ENCODE measurements at regions not wholly inside any gene's neighbourhood (a gene's known extent, or its start where the extent isn't known, plus 50 kb on each side); places are given as distances from the start of the nearest gene placed in this dataset.

- H2AFZ ChIP-seq (ENCODE audit: low read depth, low read length): no peak overlapping the region
- FAIRE-seq (no peak), DNase-seq (ENCODE audit: low read depth, low spot score) (no peak)
- no peak overlapping the region for H3K4me2 ChIP-seq (ENCODE audit: insufficient read depth, low read length)
- POLR2A ChIA-PET: no interaction called here
- H4K20me1 ChIP-seq (replicated peaks; ENCODE audit: control insufficient read depth, extremely low read depth, insufficient read depth, low read length): no peaks in the 10 kb centered on the region
- dilution Hi-C loops (cut with MboI; ENCODE audit: extremely low pct_ligation_motif_present, low sequenced_read_pairs): no loop called here
- TF ChIP-seq POLR2AphosphoS5 (IDR thresholded peaks at IDR 0.05; ENCODE audit: insufficient read depth, low read depth, low read length) (no peak), MYC (IDR thresholded peaks at IDR 0.05; ENCODE audit: low read depth, low read length) (no peak), FOS (IDR thresholded peaks at IDR 0.05; ENCODE audit: borderline replicate concordance, insufficient read depth, low read length) (no peak), GATA2 (IDR thresholded peaks at IDR 0.05; ENCODE audit: insufficient read depth, insufficient read length, low read depth, low read length) (no peak)
- peaks cover 0 to 10% of the 10 kb centered on the region in 2 experiments for H3K27me3 ChIP-seq (ENCODE audit: control insufficient read depth in 2 of 2, insufficient read depth in 2 of 2, low read length in 2 of 2)
- H3K79me2 ChIP-seq (ENCODE audit: control insufficient read depth, insufficient read depth, low read length): no peaks in the 10 kb centered on the region
- no peaks in the 10 kb centered on the region for H3K9me1 ChIP-seq (replicated peaks; ENCODE audit: control insufficient read depth, extremely low read depth, insufficient read depth, low read length)
- BruUV-seq (replicated peaks): no TSS peak
- no peaks in the 10 kb centered on the region for H3K4me1 ChIP-seq (ENCODE audit: control insufficient read depth, extremely low read depth, insufficient read depth, low read length)
- intact Hi-C loops (cut with micrococcal nuclease): no loop called here
- no peak overlapping the region for H3K27ac ChIP-seq (ENCODE audit: insufficient read depth, low read depth, low read length)
- no peaks in the 10 kb centered on the region for H3K36me3 ChIP-seq (ENCODE audit: control insufficient read depth in 2 of 2, extremely low read depth in 1 of 2, insufficient read depth in 2 of 2, low read length in 2 of 2)
- CTCF ChIA-PET: no interaction called here
- H3K4me3 ChIP-seq (replicated peaks in 1 of 3; ENCODE audit: insufficient read depth in 1 of 3, low read depth in 1 of 3, low read length in 3 of 3): no peak overlapping the region
- no peak overlapping the region for H3K9ac ChIP-seq (replicated peaks; ENCODE audit: extremely low read depth, insufficient read depth, low read length)
- H3K9me3 ChIP-seq (replicated peaks; ENCODE audit: control insufficient read depth, insufficient read depth, low read length): no peaks in the 10 kb centered on the region
These were observed 69.5 kb downstream of the POLR1D start for GRCh38 chr13:27691207-27691606.

GRCh38 chr13:27696731-27697130 is 75.0 kb downstream of the POLR1D start:
- ChIA-PET POLR2A (no interaction called here), CTCF (no interaction called here)
- no peak for TF ChIP-seq POLR2AphosphoS5 (IDR thresholded peaks at IDR 0.05; ENCODE audit: insufficient read depth, low read depth, low read length)
- TF ChIP-seq GATA2 (IDR thresholded peaks at IDR 0.05; ENCODE audit: insufficient read depth, insufficient read length, low read depth, low read length): no peak
- TF ChIP-seq MYC (IDR thresholded peaks at IDR 0.05; ENCODE audit: low read depth, low read length): no peak
- TF ChIP-seq MAX (IDR thresholded peaks at IDR 0.05; ENCODE audit: insufficient read depth, insufficient read length): no peak
- no peak for TF ChIP-seq CTCF (IDR thresholded peaks at IDR 0.05; ENCODE audit: extremely low read depth in 1 of 2, insufficient read depth in 1 of 2, low read depth in 1 of 2, low read length in 2 of 2)
- no peak for TF ChIP-seq FOS (IDR thresholded peaks at IDR 0.05; ENCODE audit: borderline replicate concordance, insufficient read depth, low read length)
- TF ChIP-seq EZH2 (IDR thresholded peaks at IDR 0.05; ENCODE audit: borderline replicate concordance, low read depth, low read length, severe bottlenecking): no peak
- TF ChIP-seq POLR2A (IDR thresholded peaks at IDR 0.05; ENCODE audit: low read depth, low read length): no peak
- TF ChIP-seq JUN (IDR thresholded peaks at IDR 0.05; ENCODE audit: borderline replicate concordance, insufficient read depth, insufficient read length, low read depth): no peak
- Histone ChIP-seq H3K27me3 (ENCODE audit: control insufficient read depth in 2 of 2, insufficient read depth in 2 of 2, low read length in 2 of 2) (peaks cover 5% of the 10 kb centered on the region in 2 experiments), H3K9me1 (replicated peaks; ENCODE audit: control insufficient read depth, extremely low read depth, insufficient read depth, low read length) (no peaks in the 10 kb centered on the region), H3K79me2 (ENCODE audit: control insufficient read depth, insufficient read depth, low read length) (no peaks in the 10 kb centered on the region), H3K4me1 (ENCODE audit: control insufficient read depth, extremely low read depth, insufficient read depth, low read length) (no peaks in the 10 kb centered on the region), H3K27ac (ENCODE audit: insufficient read depth, low read depth, low read length) (no peak overlapping the region), H4K20me1 (replicated peaks; ENCODE audit: control insufficient read depth, extremely low read depth, insufficient read depth, low read length) (no peaks in the 10 kb centered on the region), H3K4me3 (replicated peaks in 1 of 3; ENCODE audit: insufficient read depth in 1 of 3, low read depth in 1 of 3, low read length in 3 of 3) (no peak overlapping the region), H3K9ac (replicated peaks; ENCODE audit: extremely low read depth, insufficient read depth, low read length) (no peak overlapping the region), H3K36me3 (ENCODE audit: control insufficient read depth in 2 of 2, extremely low read depth in 1 of 2, insufficient read depth in 2 of 2, low read length in 2 of 2) (no peaks in the 10 kb centered on the region), H3K9me3 (replicated peaks; ENCODE audit: control insufficient read depth, insufficient read depth, low read length) (no peaks in the 10 kb centered on the region), H3K4me2 (ENCODE audit: insufficient read depth, low read length) (no peak overlapping the region), H2AFZ (ENCODE audit: low read depth, low read length) (no peak overlapping the region)
- FAIRE-seq (no peak), DNase-seq (ENCODE audit: low read depth, low spot score) (no peak)
- no TSS peak for BruUV-seq (replicated peaks)
- intact Hi-C loops (cut with micrococcal nuclease) (no loop called here), dilution Hi-C loops (cut with MboI; ENCODE audit: extremely low pct_ligation_motif_present, low sequenced_read_pairs) (no loop called here)

Data from endothelial cell of umbilical vein (primary cell).